H1 (cell line): ENCODE measurements at regions not wholly inside any gene's neighbourhood (a gene's known extent, or its start where the extent isn't known, plus 50 kb on each side); places are given as distances from the start of the nearest gene placed in this dataset.

ENCODE experiments used
- CTCF ChIA-PET: fragments of 300-600 bp; sonication (Branson Sonifier 250); formaldehyde crosslinking; loops from one replicate; lab custom pipeline; 2021; ENCODE audit not compliant: partially characterized antibody; lab: Charles Lee
- POLR2A ChIA-PET: fragments of 300-600 bp; sonication (Branson Sonifier 250); formaldehyde crosslinking; loops from one replicate; lab custom pipeline; 2021; ENCODE audit warnings: inconsistent platforms; ENCODE audit not compliant: partially characterized antibody; lab: Charles Lee
- DNase-seq, 2 experiments: peaks; one replicate each; pipeline versions ENCODE4 v3.0.0 to v3.0.0-alpha.2; 2010 to 2022; ENCODE audit warnings: low spot score in 2 of 2, low read depth in 1 of 2, mixed read lengths in 1 of 2
- FAIRE-seq: peaks from 2 replicates; lab custom pipeline; 2011; peaks lifted over from hg19 to GRCh38; lab: Jason Lieb, UNC
- H2AFZ ChIP-seq: 2 replicates; pipeline ENCODE4 v1.8.1; 2012; ENCODE audit warnings: low read length, inconsistent platforms
- H2AK5ac ChIP-seq: 2 replicates; pipeline ENCODE4 v1.6.1; 2013; ENCODE audit warnings: low read depth, low read length
- H2BK120ac ChIP-seq: replicated peaks from 2 replicates; pipeline ENCODE3; 2013; ENCODE audit warnings: low read depth, low read length, inconsistent platforms
- H2BK12ac ChIP-seq: 2 replicates; pipeline ENCODE4 v1.6.1; 2013; ENCODE audit warnings: low read depth, low read length
- H2BK15ac ChIP-seq: 2 replicates; pipeline ENCODE4 v1.6.1; 2013; ENCODE audit warnings: low read length
- H2BK20ac ChIP-seq: 2 replicates; pipeline ENCODE4 v1.6.1; 2013; ENCODE audit warnings: low read length
- H2BK5ac ChIP-seq: 2 replicates; pipeline ENCODE4 v1.6.1; 2013; ENCODE audit warnings: low read depth, low read length
- H3K14ac ChIP-seq: 2 replicates; pipeline ENCODE4 v1.6.1; 2013; ENCODE audit warnings: inconsistent platforms; ENCODE audit not compliant: insufficient read length
- H3K18ac ChIP-seq: 2 replicates; pipeline ENCODE4 v1.6.1; 2013; ENCODE audit warnings: low read length; ENCODE audit errors: extremely low read depth
- H3K23ac ChIP-seq: 2 replicates; pipeline ENCODE4 v1.6.1; 2013; ENCODE audit warnings: inconsistent platforms; ENCODE audit not compliant: insufficient read length
- H3K23me2 ChIP-seq: 2 replicates; pipeline ENCODE4 v1.6.1; 2013; ENCODE audit warnings: low read depth, low read length
- H3K27ac ChIP-seq: 2 replicates; pipeline ENCODE4 v1.6.1; 2011; ENCODE audit warnings: low read depth, low read length, inconsistent platforms
- H3K27me3 ChIP-seq, 4 experiments: replicated peaks in 1 of 4; 1 replicate in 1 of 4; 2 replicates in 3 of 4; pipeline versions ENCODE4 v1.6.1 to v1.8.1; 2011 to 2013; ENCODE audit warnings: low read length in 3 of 4, mild to moderate bottlenecking in 3 of 4, inconsistent platforms in 2 of 4, mixed read lengths in 2 of 4, moderate library complexity in 1 of 4; ENCODE audit not compliant: control insufficient read depth in 3 of 4, insufficient read depth in 3 of 4; ENCODE audit errors: extremely low read depth in 1 of 4
- H3K36me3 ChIP-seq, 4 experiments: 2 replicates each; pipeline versions ENCODE4 v1.6.1 to v1.8.1; 2011 to 2013; ENCODE audit warnings: mild to moderate bottlenecking in 4 of 4, low read length in 3 of 4, moderate library complexity in 2 of 4, control low read depth in 1 of 4, inconsistent platforms in 1 of 4; ENCODE audit not compliant: insufficient read depth in 4 of 4, control insufficient read depth in 2 of 4
- H3K4ac ChIP-seq: replicated peaks from 2 replicates; pipeline ENCODE3; 2013; ENCODE audit warnings: low read length, low read depth, mixed read lengths, inconsistent platforms; ENCODE audit not compliant: insufficient read length
- H3K4me1 ChIP-seq, 4 experiments: replicated peaks in 1 of 4; 1 replicate in 1 of 4; 2 replicates in 3 of 4; pipeline versions ENCODE4 v1.6.1 to v1.8.1; 2011 to 2013; ENCODE audit warnings: low read length in 3 of 4, inconsistent platforms in 2 of 4, mixed read lengths in 1 of 4; ENCODE audit not compliant: insufficient read depth in 4 of 4, control insufficient read depth in 3 of 4
- H3K4me2 ChIP-seq, 2 experiments: 2 replicates each; pipeline versions ENCODE4 v1.6.1 to v1.8.1; 2011 to 2013; ENCODE audit warnings: low read depth in 2 of 2, low read length in 2 of 2, control low read depth in 1 of 2, inconsistent platforms in 1 of 2, mild to moderate bottlenecking in 1 of 2; ENCODE audit not compliant: insufficient read depth in 1 of 2
- H3K4me3 ChIP-seq, 4 experiments: fragments of 200-600, 300-600 bp in 1 of 4; sonication (generic), shearing (Covaris generic), sonication (Bioruptor Twin) in 1 of 4; 2 replicates each; pipeline versions ENCODE4 v1.5.1 to v1.8.1; 2011 to 2016; ENCODE audit warnings: low read length in 4 of 4, low read depth in 3 of 4, control low read depth in 2 of 4, inconsistent platforms in 2 of 4, mild to moderate bottlenecking in 2 of 4, mixed read lengths in 1 of 4, moderate library complexity in 1 of 4; ENCODE audit not compliant: insufficient read depth in 2 of 4; ENCODE audit errors: extremely low read depth in 1 of 4
- H3K56ac ChIP-seq: replicated peaks from 2 replicates; pipeline ENCODE3; 2013; ENCODE audit warnings: low read depth, mild to moderate bottlenecking, mixed read lengths, low read length, inconsistent platforms; ENCODE audit not compliant: insufficient read length
- H3K79me1 ChIP-seq: 2 replicates; pipeline ENCODE4 v1.6.1; 2013; ENCODE audit warnings: low read depth, low read length, control low read depth
- H3K79me2 ChIP-seq, 2 experiments: 2 replicates each; pipeline versions ENCODE4 v1.6.1 to v1.8.1; 2012 to 2013; ENCODE audit warnings: low read length in 2 of 2, mild to moderate bottlenecking in 2 of 2, inconsistent platforms in 1 of 2; ENCODE audit not compliant: insufficient read depth in 2 of 2, control insufficient read depth in 1 of 2
- H3K9ac ChIP-seq, 4 experiments: replicated peaks in 1 of 4; 1 replicate in 1 of 4; 2 replicates in 3 of 4; pipeline versions ENCODE4 v1.6.1 to v1.8.1; 2011 to 2013; ENCODE audit warnings: low read depth in 3 of 4, low read length in 3 of 4, control low read depth in 2 of 4, mild to moderate bottlenecking in 2 of 4, moderate library complexity in 2 of 4, inconsistent platforms in 1 of 4; ENCODE audit errors: extremely low read depth in 1 of 4
- H3K9me3 ChIP-seq, 2 experiments: 2 replicates each; pipeline versions ENCODE4 v1.6.1 to v1.8.1; 2012 to 2013; ENCODE audit warnings: mild to moderate bottlenecking in 2 of 2, moderate library complexity in 2 of 2, control low read depth in 1 of 2, inconsistent platforms in 1 of 2, low read depth in 1 of 2, low read length in 1 of 2, mixed read lengths in 1 of 2; ENCODE audit not compliant: insufficient read depth in 2 of 2
- H4K20me1 ChIP-seq, 2 experiments: replicated peaks in 1 of 2; 2 replicates each; pipeline versions ENCODE3 to v1.8.1; 2011 to 2013; ENCODE audit warnings: inconsistent platforms in 2 of 2, low read length in 2 of 2, mild to moderate bottlenecking in 1 of 2; ENCODE audit not compliant: insufficient read depth in 2 of 2, control insufficient read depth in 1 of 2
- H4K5ac ChIP-seq: 2 replicates; pipeline ENCODE4 v1.6.1; 2013; ENCODE audit warnings: low read length, low read depth, mixed read lengths, inconsistent platforms; ENCODE audit not compliant: insufficient read length
- H4K8ac ChIP-seq: 2 replicates; pipeline ENCODE4 v1.8.0; 2013; ENCODE audit warnings: mild to moderate bottlenecking, moderate library complexity, low read length, inconsistent platforms; ENCODE audit not compliant: insufficient read depth; ENCODE audit errors: extremely low read depth
- H4K91ac ChIP-seq: replicated peaks from 2 replicates; pipeline ENCODE3; 2013; ENCODE audit warnings: low read length, mixed read lengths, inconsistent platforms; ENCODE audit not compliant: insufficient read length
- ASH2L ChIP-seq: fragments of 200-600, 300-600 bp; sonication (generic); IDR thresholded peaks from one replicate; pipeline ENCODE4 v1.7.1; 2017; ENCODE audit warnings: low read length
- CHD1 ChIP-seq: IDR thresholded peaks from 2 replicates; pipeline ENCODE4 v1.6.1; 2012; ENCODE audit warnings: low read depth, low read length, improper control_type of control experiment
- CHD2 ChIP-seq: IDR thresholded peaks from 2 replicates; pipeline ENCODE4 v1.6.1; 2012; ENCODE audit warnings: low read length, improper control_type of control experiment
- CREB1 ChIP-seq: IDR thresholded peaks from 2 replicates; pipeline ENCODE4 v1.6.1; 2012; ENCODE audit warnings: inconsistent platforms
- NANOG ChIP-seq: IDR thresholded peaks from 2 replicates; pipeline ENCODE4 v1.6.1; 2011; ENCODE audit warnings: low read length, low read depth, mild to moderate bottlenecking, inconsistent platforms; ENCODE audit not compliant: insufficient read depth, poor library complexity, severe bottlenecking
- POU5F1 ChIP-seq: IDR thresholded peaks from 2 replicates; pipeline ENCODE4 v1.6.1; 2011; ENCODE audit warnings: low read depth, mild to moderate bottlenecking, low read length, moderate library complexity
- SAP30 ChIP-seq: fragments of 300-600 bp; sonication (generic); IDR thresholded peaks from 2 replicates; pipeline ENCODE4 v1.7.1; 2012; ENCODE audit warnings: low read length, moderate library complexity, mild to moderate bottlenecking, inconsistent platforms; ENCODE audit not compliant: insufficient read depth, insufficient replicate concordance
- SIX5 ChIP-seq: IDR thresholded peaks from 2 replicates; pipeline ENCODE4 v1.6.1; 2011; ENCODE audit warnings: mild to moderate bottlenecking, low read depth, low read length

DNA sequence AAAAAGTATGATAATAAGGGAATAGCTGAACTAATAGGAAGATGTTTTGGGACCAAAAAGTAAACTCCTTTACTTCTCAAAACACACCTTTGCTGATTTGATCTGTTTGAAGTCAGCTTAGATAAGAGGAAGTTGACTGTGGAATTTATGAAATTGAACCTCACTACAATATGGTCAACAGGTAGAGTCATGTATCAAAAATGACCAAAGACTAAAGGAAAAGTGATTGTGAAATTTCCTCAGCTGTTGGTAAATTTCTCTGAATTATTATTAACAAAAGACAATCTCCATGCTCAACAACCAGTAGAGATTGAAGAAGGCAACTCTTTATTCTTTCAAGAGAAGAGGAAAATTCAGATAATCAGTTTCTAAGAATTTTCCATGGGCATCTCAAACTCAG lies 826.5 kb downstream of the KCNA4 start:
- FAIRE-seq (no peak), DNase-seq (no peak)
- no peak overlapping the region for H3K56ac ChIP-seq

More for the DNA sequence above, 826.5 kb downstream of the KCNA4 start:
- H2BK5ac ChIP-seq, result no peak overlapping the region
- no peak overlapping the region for H2BK120ac ChIP-seq
- no peaks in the 10 kb centered on the region for H3K4me1 ChIP-seq
- no peak overlapping the region for H3K4me2 ChIP-seq
- no peak overlapping the region for H4K5ac ChIP-seq
- ChIA-PET POLR2A (no interaction called here), CTCF (no interaction called here)
- no peaks in the 10 kb centered on the region for H3K36me3 ChIP-seq
- no peaks in the 10 kb centered on the region for H4K20me1 ChIP-seq
- no peak overlapping the region for H2BK12ac ChIP-seq
- no peak overlapping the region for H2BK20ac ChIP-seq
- no peak overlapping the region for H2BK15ac ChIP-seq
- H3K4ac ChIP-seq, result no peak overlapping the region
- no peak overlapping the region for H4K91ac ChIP-seq
- H3K23ac ChIP-seq, result no peak overlapping the region
- H2AK5ac ChIP-seq, result no peak overlapping the region
- no peak overlapping the region for H3K27ac ChIP-seq
- no peak overlapping the region for H3K9ac ChIP-seq
- H2AFZ ChIP-seq, result no peak overlapping the region
- H3K79me2 ChIP-seq, result no peaks in the 10 kb centered on the region
- no peaks in the 10 kb centered on the region for H3K9me3 ChIP-seq
- no peak overlapping the region for H3K4me3 ChIP-seq
- no peak overlapping the region for H4K8ac ChIP-seq
- no peaks in the 10 kb centered on the region for H3K79me1 ChIP-seq
- TF ChIP-seq CHD2 (no peak), SAP30 (no peak), POU5F1 (no peak), SIX5 (no peak), NANOG (no peak), CREB1 (no peak), CHD1 (no peak), ASH2L (no peak)
- H3K23me2 ChIP-seq, result no peaks in the 10 kb centered on the region
- H3K27me3 ChIP-seq, result no peaks in the 10 kb centered on the region
- H3K14ac ChIP-seq, result no peak overlapping the region
- no peak overlapping the region for H3K18ac ChIP-seq
